Nephron (organoid): ENCODE measurements at regions not wholly inside any gene's neighbourhood (a gene's known extent, or its start where the extent isn't known, plus 50 kb on each side); places are given as distances from the start of the nearest gene placed in this dataset.

ENCODE experiments used
- H3K27ac Mint-ChIP-seq, 3 experiments: 2 replicates each; pipeline ENCODE4 v1.8.0; 2020; ENCODE audit warnings: mixed read lengths in 3 of 3, mild to moderate bottlenecking in 2 of 3, moderate library complexity in 1 of 3
- H3K27me3 Mint-ChIP-seq: 2 replicates; pipeline ENCODE4 v1.8.0; 2021; ENCODE audit warnings: low read depth, mild to moderate bottlenecking, moderate library complexity, mixed read lengths
- H3K36me3 Mint-ChIP-seq: 2 replicates; pipeline ENCODE4 v1.8.0; 2020; ENCODE audit warnings: low read depth, mixed read lengths
- H3K4me1 Mint-ChIP-seq: 2 replicates; pipeline ENCODE4 v1.8.0; 2020; ENCODE audit warnings: mixed read lengths
- H3K4me3 Mint-ChIP-seq, 3 experiments: 2 replicates each; pipeline ENCODE4 v1.8.0; 2020; ENCODE audit warnings: mild to moderate bottlenecking in 3 of 3, mixed read lengths in 3 of 3, moderate library complexity in 2 of 3
- H3K9me3 Mint-ChIP-seq: 2 replicates; pipeline ENCODE4 v1.8.0; 2020; ENCODE audit warnings: mixed read lengths
- CTCF ChIP-seq, 3 experiments: fragments of 200-600 bp; sonication (generic); IDR thresholded peaks; one replicate each; pipeline ENCODE4 v1.5.0; 2021; ENCODE audit warnings: antibody characterized with exemption in 3 of 3; ENCODE audit not compliant: unreplicated experiment in 3 of 3

GRCh38 chr15:47340571-47340920 is 376.8 kb upstream of the SEMA6D start:
- no peak overlapping the region for H3K4me3 Mint-ChIP-seq
- H3K4me1 Mint-ChIP-seq = no peaks in the 10 kb centered on the region
- H3K9me3 Mint-ChIP-seq = no peaks in the 10 kb centered on the region
- no peak overlapping the region for H3K27ac Mint-ChIP-seq
- no peaks in the 10 kb centered on the region for H3K27me3 Mint-ChIP-seq
- H3K36me3 Mint-ChIP-seq = no peaks in the 10 kb centered on the region
- no peak for TF ChIP-seq CTCF (IDR thresholded peaks at IDR 0.05; ENCODE audit: unreplicated experiment in 3 of 3)

GRCh38 chr15:47349179-47349578 is 368.1 kb upstream of the SEMA6D start:
- H3K27ac Mint-ChIP-seq = no peak overlapping the region
- no peaks in the 10 kb centered on the region for H3K36me3 Mint-ChIP-seq
- no peak for TF ChIP-seq CTCF (IDR thresholded peaks at IDR 0.05; ENCODE audit: unreplicated experiment in 3 of 3)
- H3K27me3 Mint-ChIP-seq = no peaks in the 10 kb centered on the region
- H3K4me3 Mint-ChIP-seq = no peak overlapping the region
- H3K9me3 Mint-ChIP-seq = no peaks in the 10 kb centered on the region
- H3K4me1 Mint-ChIP-seq = no peaks in the 10 kb centered on the region

- H3K27me3 Mint-ChIP-seq = no peaks in the 10 kb centered on the region
- H3K9me3 Mint-ChIP-seq = no peaks in the 10 kb centered on the region
- H3K4me3 Mint-ChIP-seq = no peak overlapping the region
- no peaks in the 10 kb centered on the region for H3K4me1 Mint-ChIP-seq
- no peak for TF ChIP-seq CTCF (IDR thresholded peaks at IDR 0.05; ENCODE audit: unreplicated experiment in 3 of 3)
- H3K36me3 Mint-ChIP-seq = no peaks in the 10 kb centered on the region
- H3K27ac Mint-ChIP-seq = no peak overlapping the region
Observed at GRCh38 chr15:47351501-47351900, 365.8 kb upstream of the SEMA6D start.

GRCh38 chr15:47352217-47352616 is 365.1 kb upstream of the SEMA6D start:
- Mint-ChIP-seq H3K27ac (no peak overlapping the region), H3K36me3 (no peaks in the 10 kb centered on the region), H3K27me3 (no peaks in the 10 kb centered on the region), H3K9me3 (no peaks in the 10 kb centered on the region), H3K4me1 (no peaks in the 10 kb centered on the region), H3K4me3 (no peak overlapping the region)
- no peak for TF ChIP-seq CTCF (IDR thresholded peaks at IDR 0.05; ENCODE audit: unreplicated experiment in 3 of 3)

- Mint-ChIP-seq H3K27ac (no peak overlapping the region), H3K4me3 (no peak overlapping the region), H3K4me1 (no peaks in the 10 kb centered on the region), H3K9me3 (no peaks in the 10 kb centered on the region), H3K27me3 (no peaks in the 10 kb centered on the region), H3K36me3 (no peaks in the 10 kb centered on the region)
- no peak for TF ChIP-seq CTCF (IDR thresholded peaks at IDR 0.05; ENCODE audit: unreplicated experiment in 3 of 3)
Observed at GRCh38 chr15:47355759-47356158, 361.5 kb upstream of the SEMA6D start.

GRCh38 chr15:47356297-47356696 is 361.0 kb upstream of the SEMA6D start:
- no peaks in the 10 kb centered on the region for H3K27me3 Mint-ChIP-seq
- H3K4me1 Mint-ChIP-seq = no peaks in the 10 kb centered on the region
- no peak overlapping the region for H3K27ac Mint-ChIP-seq
- no peaks in the 10 kb centered on the region for H3K36me3 Mint-ChIP-seq
- H3K9me3 Mint-ChIP-seq = no peaks in the 10 kb centered on the region
- TF ChIP-seq CTCF (IDR thresholded peaks at IDR 0.05; ENCODE audit: unreplicated experiment in 3 of 3) = no peak
- no peak overlapping the region for H3K4me3 Mint-ChIP-seq
